ENCODE measurements at regions not wholly inside any gene's neighbourhood (a gene's known extent, or its start where the extent isn't known, plus 50 kb on each side); places are given as distances from the start of the nearest gene placed in this dataset.
"Not testable (repeated sequence)": the region's sequence is repeated elsewhere in the genome, so short reads cannot be mapped to it uniquely, and the experiment has no call there.

GRCh38 chr6:140486450-140487361 is 1112.3 kb upstream of the CITED2 start:
- no peak for DNase-seq (ENCODE audit: low read depth in 3 of 3, low spot score in 1 of 3)

- DNase-seq (ENCODE audit: low read depth in 3 of 3, low spot score in 1 of 3): no peak
Observed at GRCh38 chr6:140485740-140486449, 1111.4 kb upstream of the CITED2 start.

- no peak for DNase-seq (ENCODE audit: low read depth in 3 of 3, low spot score in 1 of 3)
Observed at GRCh38 chr6:140480852-140481251, 1106.4 kb upstream of the CITED2 start.

GRCh38 chr6:140478631-140479030 is 1104.2 kb upstream of the CITED2 start:
- no peak for DNase-seq (ENCODE audit: low read depth in 3 of 3, low spot score in 1 of 3)

GRCh38 chr6:140475086-140475485 is 1100.6 kb upstream of the CITED2 start:
- no peak for DNase-seq (ENCODE audit: low read depth in 3 of 3, low spot score in 1 of 3)

GRCh38 chr6:140464720-140465119 is 1090.3 kb upstream of the CITED2 start:
- no peak for DNase-seq (ENCODE audit: low read depth in 3 of 3, low spot score in 1 of 3)

- DNase-seq (ENCODE audit: low read depth in 3 of 3, low spot score in 1 of 3): no peak
Observed at GRCh38 chr6:140463312-140463710, 1088.9 kb upstream of the CITED2 start.

GRCh38 chr6:140462453-140463311 is 1088.2 kb upstream of the CITED2 start:
- no peak for DNase-seq (ENCODE audit: low read depth in 3 of 3, low spot score in 1 of 3)

GRCh38 chr6:140462076-140462452 is 1087.6 kb upstream of the CITED2 start:
- no peak for DNase-seq (ENCODE audit: low read depth in 3 of 3, low spot score in 1 of 3)

- no peak for DNase-seq (ENCODE audit: low read depth in 3 of 3, low spot score in 1 of 3)
Observed at GRCh38 chr6:140460267-140460666, 1085.8 kb upstream of the CITED2 start.

GRCh38 chr6:140459209-140459608 is 1084.8 kb upstream of the CITED2 start:
- DNase-seq (ENCODE audit: low read depth in 3 of 3, low spot score in 1 of 3): no peak

- no peak for DNase-seq (ENCODE audit: low read depth in 3 of 3, low spot score in 1 of 3)
Observed at GRCh38 chr6:140446241-140446640, 1071.8 kb upstream of the CITED2 start.

- DNase-seq (ENCODE audit: low read depth in 3 of 3, low spot score in 1 of 3): no peak
Observed at GRCh38 chr6:140445474-140446004, 1071.1 kb upstream of the CITED2 start.

GRCh38 chr6:140443112-140443511 is 1068.7 kb upstream of the CITED2 start:
- not testable (repeated sequence) for DNase-seq (ENCODE audit: low read depth in 3 of 3, low spot score in 1 of 3)

- no peak for DNase-seq (ENCODE audit: low read depth in 3 of 3, low spot score in 1 of 3)
Observed at GRCh38 chr6:140441256-140441655, 1066.8 kb upstream of the CITED2 start.

- no peak for DNase-seq (ENCODE audit: low read depth in 3 of 3, low spot score in 1 of 3)
Observed at GRCh38 chr6:140440223-140440835, 1065.9 kb upstream of the CITED2 start.

GRCh38 chr6:140438346-140438735 is 1063.9 kb upstream of the CITED2 start:
- DNase-seq (ENCODE audit: low read depth in 3 of 3, low spot score in 1 of 3): no peak

- DNase-seq (ENCODE audit: low read depth in 3 of 3, low spot score in 1 of 3): no peak
Observed at GRCh38 chr6:140437619-140438345, 1063.3 kb upstream of the CITED2 start.

- no peak for DNase-seq (ENCODE audit: low read depth in 3 of 3, low spot score in 1 of 3)
Observed at GRCh38 chr6:140436023-140436811, 1061.8 kb upstream of the CITED2 start.
